ENCODE measurements at regions not wholly inside any gene's neighbourhood (a gene's known extent, or its start where the extent isn't known, plus 50 kb on each side); places are given as distances from the start of the nearest gene placed in this dataset.

DNA sequence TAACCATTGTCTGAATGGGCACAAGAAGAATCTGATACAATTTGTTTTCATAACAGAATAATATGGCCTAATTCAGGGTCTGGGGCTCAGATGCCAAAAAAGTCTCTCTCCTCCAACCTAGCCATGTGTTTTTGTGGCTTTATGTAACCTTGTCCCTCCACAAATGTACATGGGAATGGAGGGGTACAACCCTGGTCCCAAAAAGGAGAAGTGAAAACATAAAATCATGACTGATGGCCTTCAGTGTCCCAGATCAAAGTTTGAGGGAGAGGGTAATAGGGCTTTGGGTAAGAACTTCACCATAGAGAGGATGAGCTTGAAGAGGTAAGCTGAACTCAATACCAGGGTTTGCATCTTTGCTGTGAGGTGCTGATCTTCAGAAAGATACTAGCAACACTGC lies 136.3 kb upstream of the BACH2 start:
- TF ChIP-seq, protein P1, sequence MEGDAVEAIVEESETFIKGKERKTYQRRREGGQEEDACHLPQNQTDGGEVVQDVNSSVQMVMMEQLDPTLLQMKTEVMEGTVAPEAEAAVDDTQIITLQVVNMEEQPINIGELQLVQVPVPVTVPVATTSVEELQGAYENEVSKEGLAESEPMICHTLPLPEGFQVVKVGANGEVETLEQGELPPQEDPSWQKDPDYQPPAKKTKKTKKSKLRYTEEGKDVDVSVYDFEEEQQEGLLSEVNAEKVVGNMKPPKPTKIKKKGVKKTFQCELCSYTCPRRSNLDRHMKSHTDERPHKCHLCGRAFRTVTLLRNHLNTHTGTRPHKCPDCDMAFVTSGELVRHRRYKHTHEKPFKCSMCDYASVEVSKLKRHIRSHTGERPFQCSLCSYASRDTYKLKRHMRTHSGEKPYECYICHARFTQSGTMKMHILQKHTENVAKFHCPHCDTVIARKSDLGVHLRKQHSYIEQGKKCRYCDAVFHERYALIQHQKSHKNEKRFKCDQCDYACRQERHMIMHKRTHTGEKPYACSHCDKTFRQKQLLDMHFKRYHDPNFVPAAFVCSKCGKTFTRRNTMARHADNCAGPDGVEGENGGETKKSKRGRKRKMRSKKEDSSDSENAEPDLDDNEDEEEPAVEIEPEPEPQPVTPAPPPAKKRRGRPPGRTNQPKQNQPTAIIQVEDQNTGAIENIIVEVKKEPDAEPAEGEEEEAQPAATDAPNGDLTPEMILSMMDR (conservative IDR thresholded peaks at IDR 0.05 in 1 of 2, IDR thresholded peaks at IDR 0.05 in 1 of 2; ENCODE audit: extremely low read depth in 1 of 2, insufficient read depth in 1 of 2, low read depth in 1 of 2, low read length in 2 of 2) = no peak
- TF ChIP-seq EZH2 (IDR thresholded peaks at IDR 0.05; ENCODE audit: borderline replicate concordance, low read length) = no peak

All from mammary epithelial cell (primary cell).